GM12872 (cell line): ENCODE measurements at regions not wholly inside any gene's neighbourhood (a gene's known extent, or its start where the extent isn't known, plus 50 kb on each side); places are given as distances from the start of the nearest gene placed in this dataset.

ENCODE experiments used
- TF ChIP-seq, protein P1 (sequence below): IDR thresholded peaks from 3 replicates; pipeline ENCODE4 v1.5.1; 2011; ENCODE audit warnings: low read depth, mild to moderate bottlenecking, low read length, moderate library complexity; ENCODE audit not compliant: insufficient read depth

DNA sequence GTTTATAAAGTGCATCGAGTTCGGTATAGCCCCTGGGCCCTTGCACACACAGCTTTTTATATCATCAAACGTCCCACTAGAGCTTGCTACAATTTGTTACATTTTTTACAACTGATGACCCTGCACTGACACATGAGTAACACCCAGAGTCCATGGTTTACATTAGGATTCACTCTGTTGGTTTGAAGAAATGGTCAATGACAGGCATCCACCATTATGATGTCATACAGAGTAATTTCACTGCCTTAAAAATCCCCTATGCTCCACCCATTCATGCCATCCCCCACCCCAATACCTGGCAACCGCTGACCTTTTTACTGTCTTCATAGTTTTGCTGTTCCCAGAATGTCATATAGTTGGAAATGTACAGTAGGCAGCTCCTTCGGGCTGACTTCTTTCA, 130.2 kb downstream of the MED10 start:
- TF ChIP-seq, protein P1, sequence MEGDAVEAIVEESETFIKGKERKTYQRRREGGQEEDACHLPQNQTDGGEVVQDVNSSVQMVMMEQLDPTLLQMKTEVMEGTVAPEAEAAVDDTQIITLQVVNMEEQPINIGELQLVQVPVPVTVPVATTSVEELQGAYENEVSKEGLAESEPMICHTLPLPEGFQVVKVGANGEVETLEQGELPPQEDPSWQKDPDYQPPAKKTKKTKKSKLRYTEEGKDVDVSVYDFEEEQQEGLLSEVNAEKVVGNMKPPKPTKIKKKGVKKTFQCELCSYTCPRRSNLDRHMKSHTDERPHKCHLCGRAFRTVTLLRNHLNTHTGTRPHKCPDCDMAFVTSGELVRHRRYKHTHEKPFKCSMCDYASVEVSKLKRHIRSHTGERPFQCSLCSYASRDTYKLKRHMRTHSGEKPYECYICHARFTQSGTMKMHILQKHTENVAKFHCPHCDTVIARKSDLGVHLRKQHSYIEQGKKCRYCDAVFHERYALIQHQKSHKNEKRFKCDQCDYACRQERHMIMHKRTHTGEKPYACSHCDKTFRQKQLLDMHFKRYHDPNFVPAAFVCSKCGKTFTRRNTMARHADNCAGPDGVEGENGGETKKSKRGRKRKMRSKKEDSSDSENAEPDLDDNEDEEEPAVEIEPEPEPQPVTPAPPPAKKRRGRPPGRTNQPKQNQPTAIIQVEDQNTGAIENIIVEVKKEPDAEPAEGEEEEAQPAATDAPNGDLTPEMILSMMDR: no peak

DNA sequence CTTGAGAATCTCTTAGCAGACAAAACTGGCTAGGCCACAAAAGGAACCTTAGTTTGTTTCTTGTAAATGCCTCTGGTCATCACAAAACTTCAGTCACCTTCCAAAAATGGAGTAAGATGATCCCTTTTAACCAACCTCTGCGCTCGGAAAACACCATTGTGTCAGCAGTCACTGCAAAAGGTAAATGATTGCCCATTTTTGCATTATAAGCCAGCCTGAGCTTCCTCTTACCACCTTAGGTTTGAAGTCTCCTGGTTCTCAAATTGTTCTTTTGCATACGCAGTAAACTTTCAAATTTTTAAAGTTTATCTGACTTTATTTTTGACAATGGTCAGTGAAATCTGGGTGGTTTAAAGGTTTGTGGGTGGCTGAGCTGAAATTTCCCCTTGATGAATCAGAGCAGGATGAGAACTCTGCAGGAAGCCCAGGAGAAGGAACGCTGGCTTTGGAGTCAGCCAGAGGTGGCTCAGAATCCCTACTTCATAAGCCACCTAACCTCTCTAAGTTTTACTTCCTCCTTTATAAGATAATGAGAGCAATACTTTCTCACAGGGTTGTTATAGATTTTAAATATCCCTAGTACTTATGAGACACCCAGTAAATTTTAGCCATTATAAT, 131.4 kb downstream of the MED10 start:
- TF ChIP-seq, protein P1: no peak

DNA sequence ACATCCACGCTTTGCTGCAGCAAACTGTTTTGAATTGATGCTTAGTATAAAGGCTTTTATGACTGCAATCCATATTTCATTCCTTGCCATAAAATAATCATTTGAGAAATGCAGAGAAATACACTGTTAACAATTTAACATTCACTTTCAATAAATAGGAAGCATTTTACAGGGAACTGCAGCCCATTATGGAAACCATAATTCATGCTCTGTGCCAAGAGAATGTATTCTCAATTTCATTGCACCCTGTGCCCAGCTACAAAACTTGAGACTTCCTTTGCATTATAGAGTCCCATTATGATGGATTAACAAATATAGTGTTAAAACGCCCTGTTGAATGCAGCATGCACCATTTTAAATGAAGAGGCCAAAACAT, 134.0 kb downstream of the MED10 start:
- TF ChIP-seq, protein P1: no peak

DNA sequence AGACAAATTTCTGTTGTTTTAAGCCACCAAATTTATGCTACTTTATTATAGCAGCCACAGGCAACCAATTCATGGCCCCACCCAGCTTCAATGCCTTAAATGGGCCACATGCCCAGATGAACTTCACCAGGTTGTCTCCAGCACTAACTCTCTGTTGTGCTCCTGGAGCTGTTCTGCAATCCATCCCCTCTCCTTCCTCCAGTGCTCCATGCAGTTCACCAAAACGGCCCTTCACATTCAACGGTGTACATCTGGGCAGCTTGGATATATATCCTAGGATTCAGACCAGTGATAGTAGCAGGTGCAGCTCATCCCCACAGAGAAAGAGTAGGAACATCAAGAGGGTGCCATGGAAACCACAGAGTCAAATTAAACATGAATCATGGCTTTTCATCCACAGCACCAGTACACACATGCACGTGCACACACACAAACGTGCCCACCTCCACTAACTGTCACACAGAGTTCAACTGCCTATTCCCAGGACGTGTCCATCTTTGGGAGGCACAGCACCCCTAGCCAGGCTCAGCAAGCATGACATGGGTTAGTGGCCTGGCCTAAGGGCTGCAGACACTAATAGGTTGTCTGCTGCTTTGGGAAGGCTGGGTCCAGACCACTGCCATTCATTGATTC, 134.5 kb downstream of the MED10 start:
- TF ChIP-seq, protein P1: no peak

DNA sequence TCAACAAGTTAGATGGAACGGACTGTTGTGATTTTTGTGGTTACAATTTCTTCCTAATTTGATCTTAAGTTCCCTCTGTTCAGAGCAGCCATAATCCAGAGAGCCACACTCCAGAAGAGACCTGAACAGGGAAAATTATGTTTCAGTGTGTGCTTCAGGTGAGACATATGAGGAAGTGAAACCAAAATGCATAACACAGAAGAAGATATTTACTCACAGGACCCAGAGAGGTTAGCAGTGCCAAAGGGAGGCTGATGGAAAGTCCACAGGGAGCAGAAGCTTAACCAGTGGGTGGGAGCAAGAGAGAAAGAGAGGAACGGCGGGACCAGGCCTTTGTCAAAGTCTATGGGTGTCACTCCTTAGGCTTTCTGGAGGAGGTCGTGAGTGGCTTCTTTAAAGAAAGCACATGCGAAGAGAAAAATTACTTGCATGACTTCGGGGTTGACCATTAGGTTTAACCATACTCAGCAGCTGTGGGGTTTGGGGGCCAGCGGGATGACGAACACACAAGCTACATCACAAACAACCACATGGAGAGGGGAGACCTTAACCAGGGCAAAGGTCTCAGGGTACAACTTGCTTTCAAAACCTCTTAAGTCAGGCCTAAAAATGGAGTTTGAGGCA, 141.4 kb downstream of the MED10 start:
- TF ChIP-seq, protein P1: no peak

DNA sequence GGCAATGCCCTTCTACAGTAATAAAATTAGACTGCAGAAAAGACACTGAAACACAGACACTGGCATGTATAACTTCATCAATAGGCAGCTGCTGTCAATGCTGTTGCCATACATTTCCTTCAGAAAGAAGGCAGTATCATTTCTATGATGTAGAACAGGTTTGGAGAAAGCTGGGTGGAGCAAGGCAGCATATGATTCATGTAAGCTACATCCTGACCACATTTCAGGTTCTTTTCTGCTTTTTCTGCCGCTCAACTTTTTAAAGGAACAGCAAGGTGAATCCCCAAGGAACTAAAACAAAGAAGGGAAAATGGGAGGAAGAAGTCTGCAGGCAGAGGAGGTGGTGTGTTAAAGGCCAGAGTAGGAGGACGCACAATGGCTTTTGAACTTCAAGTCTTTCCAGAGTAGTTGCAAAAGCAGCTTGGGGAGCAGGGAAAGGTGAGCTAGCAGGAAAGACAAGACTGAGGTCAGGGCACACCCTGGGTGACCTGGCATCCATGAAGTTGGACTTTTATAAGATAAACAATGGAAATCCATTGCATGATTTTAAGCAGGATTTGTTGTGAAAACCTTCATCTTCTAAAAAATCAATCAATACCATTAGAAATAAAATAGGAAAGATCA, 142.1 kb downstream of the MED10 start:
- TF ChIP-seq, protein P1: no peak

DNA sequence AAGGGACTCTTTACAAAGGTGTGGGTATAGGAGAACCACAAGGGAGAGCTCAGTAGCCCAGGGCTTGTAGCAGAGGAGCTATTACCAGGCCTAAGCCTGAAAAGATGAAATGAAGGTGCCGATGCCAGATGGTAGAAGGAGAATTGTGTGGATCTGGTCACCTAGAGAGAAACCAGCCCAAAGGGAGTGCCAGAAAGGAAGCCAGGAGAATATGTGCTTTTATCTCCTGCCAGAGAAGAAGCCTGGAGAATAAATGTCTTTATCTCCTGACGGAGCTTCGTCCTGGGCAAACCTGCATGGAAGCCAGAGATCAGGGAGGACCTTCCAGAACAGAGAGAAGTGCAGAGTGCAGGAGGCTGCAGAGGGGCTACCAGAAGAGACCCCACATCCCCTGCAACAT, 142.6 kb downstream of the MED10 start:
- TF ChIP-seq, protein P1: no peak
